Astrocyte of the hippocampus (primary cell): ENCODE measurements at regions not wholly inside any gene's neighbourhood (a gene's known extent, or its start where the extent isn't known, plus 50 kb on each side); places are given as distances from the start of the nearest gene placed in this dataset.
"Not testable (repeated sequence)": the region's sequence is repeated elsewhere in the genome, so short reads cannot be mapped to it uniquely, and the experiment has no call there.

Experiments used
- DNase-seq: peaks from one replicate; pipeline ENCODE4 v3.0.0; 2011; ENCODE audit warnings: low read depth, low spot score

GRCh38 chr2:91422102-91422501, 2730.6 kb downstream of the RPIA start:
- DNase-seq: not testable (repeated sequence)

GRCh38 chr2:91427148-91427547, 2735.7 kb downstream of the RPIA start:
- DNase-seq: not testable (repeated sequence)

DNA sequence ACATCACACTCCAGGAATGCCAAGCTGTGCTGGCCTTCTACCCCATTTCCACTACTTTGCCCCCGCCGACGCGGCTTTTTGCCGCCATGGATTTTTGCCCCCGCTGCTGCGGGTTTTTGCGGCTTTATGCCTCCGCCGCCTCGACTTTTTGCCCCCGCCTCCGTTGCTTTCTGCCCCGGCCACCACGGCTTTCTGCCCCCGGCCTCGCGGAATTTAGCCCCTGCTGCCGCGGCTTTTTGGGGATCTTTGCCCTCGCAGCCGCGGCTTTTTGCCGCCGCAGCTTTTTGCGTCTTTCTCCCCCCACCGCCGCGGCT, 2750.4 kb downstream of the RPIA start:
- DNase-seq: not testable (repeated sequence)

DNA sequence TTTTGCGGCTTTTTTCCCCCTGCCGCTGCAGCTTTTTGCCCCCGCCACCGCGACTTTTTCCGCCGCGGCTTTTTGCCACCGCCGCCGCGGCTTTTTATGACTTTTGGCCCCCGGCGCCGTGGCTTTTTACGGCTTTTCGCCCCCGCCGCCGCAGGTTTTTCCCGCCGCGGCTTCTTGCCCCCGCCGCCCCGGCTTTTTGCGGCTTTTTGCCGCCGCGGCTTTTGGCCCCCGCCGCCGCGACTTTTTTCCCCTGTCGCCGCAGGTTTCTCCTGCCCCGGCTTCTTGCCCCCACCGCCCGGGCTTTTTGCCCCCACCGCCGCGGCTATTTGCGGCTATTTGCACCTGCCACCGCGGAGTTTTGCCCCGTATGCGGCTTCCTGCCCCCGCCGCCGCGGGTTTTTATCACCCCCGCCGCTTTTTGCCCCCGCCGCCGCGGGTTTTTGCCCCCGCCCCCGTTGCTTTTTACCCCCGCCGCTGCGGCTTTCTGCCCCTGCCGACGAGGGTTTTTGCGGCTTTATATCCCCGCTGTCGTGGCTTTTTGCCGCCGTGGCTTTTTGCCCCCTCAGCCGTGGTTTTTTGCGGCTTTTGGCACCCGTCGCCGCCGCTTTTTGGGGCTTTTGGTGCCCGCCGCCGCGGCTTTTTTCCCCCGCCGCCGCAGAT, 2750.9 kb downstream of the RPIA start:
- DNase-seq: peak; percentile 7

GRCh38 chr2:91442906-91443729, 2751.6 kb downstream of the RPIA start:
- not testable (repeated sequence) for DNase-seq

GRCh38 chr2:91443730-91444115, 2752.2 kb downstream of the RPIA start:
- DNase-seq: not testable (repeated sequence)

- not testable (repeated sequence) for DNase-seq
Observed at GRCh38 chr2:91445705-91446104, 2754.2 kb downstream of the RPIA start.

DNA sequence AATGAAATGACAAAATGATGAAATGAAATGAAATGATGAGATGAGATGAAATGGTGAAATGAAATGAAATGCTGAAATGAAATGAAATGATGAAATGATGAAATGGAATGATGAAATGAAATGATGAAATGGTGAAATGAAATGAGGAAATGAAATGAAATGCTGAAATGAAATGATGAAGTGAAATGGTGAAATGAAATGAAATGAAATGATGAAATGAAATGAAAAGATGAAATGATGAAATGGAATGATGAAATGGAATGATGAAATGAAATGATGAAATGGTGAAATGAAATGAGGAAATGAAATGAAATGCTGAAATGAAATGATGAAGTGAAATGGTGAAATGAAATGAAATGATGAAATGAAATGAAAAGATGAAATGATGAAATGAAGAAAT, 2755.0 kb downstream of the RPIA start:
- not testable (repeated sequence) for DNase-seq

GRCh38 chr2:91446915-91447314, 2755.4 kb downstream of the RPIA start:
- DNase-seq: not testable (repeated sequence)

DNA sequence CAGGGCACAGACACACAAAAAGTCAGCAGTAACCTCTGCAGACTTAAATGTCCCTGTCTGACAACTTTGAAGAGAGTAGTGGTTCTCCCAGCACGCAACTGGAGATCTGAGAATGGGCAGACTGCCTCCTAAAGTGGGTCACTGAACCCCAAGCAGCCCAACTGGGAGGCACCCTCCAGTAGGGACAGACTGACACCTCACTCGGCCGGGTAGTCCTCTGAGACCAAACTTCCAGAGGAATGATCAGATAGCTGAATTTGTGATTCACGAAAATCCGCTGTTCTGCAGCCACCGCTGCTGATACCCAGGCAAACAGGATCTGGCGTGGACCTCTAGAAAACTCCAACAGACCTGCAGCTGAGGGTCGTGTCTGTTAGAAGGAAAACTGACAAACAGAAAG, 2756.0 kb downstream of the RPIA start:
- DNase-seq: not testable (repeated sequence)

DNA sequence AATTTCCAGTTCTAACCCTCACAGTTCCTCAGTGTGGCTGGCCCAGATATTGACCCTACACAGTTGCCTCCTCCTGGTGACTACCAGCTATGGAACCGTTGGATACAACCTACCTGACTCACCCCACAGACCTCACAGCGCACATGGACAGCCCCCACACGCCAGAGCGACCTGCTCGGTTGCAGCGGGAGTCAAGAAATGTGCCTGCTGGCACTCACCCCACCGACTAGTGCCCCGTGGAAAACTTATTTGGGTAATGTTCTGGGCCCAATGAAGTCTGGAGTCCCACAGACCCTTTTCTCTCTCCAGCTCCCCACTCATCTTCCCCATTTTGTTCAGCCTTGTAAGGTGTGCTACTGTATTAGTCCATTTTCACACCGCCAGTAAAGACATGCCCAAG, 2770.8 kb downstream of the RPIA start:
- not testable (repeated sequence) for DNase-seq

- DNase-seq: not testable (repeated sequence)
Observed at GRCh38 chr2:91463007-91463406, 2771.5 kb downstream of the RPIA start.

DNA sequence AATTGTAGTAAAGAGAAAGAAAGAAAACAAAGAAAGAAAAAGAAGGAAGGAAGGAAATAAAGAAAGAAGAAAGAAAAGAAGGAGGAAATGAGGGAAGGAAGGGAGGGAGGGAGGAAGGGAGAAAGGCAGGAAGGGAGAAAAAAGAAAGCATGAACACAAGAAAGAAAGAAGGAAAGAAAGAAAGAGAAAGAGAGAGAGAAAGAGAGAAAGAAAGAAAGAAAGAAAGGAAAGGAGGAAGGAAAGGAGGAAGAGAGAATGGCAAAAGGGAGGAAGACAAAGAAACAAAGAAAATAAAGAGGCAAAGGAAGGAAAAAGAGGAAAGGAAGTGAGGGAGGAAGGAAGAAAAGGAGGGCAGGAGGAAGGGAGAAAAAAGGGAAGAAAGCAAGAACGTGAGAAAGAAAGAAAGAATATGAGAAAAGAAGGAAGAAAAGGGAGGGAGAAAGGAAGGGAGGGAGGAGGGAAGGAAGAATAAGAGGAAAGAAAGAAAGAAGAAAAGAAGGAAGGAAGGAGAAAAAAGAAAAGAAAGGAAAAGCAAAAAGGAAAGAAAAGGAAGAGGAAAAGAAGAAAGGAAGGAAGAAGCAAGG, 2775.4 kb downstream of the RPIA start:
- not testable (repeated sequence) for DNase-seq

DNA sequence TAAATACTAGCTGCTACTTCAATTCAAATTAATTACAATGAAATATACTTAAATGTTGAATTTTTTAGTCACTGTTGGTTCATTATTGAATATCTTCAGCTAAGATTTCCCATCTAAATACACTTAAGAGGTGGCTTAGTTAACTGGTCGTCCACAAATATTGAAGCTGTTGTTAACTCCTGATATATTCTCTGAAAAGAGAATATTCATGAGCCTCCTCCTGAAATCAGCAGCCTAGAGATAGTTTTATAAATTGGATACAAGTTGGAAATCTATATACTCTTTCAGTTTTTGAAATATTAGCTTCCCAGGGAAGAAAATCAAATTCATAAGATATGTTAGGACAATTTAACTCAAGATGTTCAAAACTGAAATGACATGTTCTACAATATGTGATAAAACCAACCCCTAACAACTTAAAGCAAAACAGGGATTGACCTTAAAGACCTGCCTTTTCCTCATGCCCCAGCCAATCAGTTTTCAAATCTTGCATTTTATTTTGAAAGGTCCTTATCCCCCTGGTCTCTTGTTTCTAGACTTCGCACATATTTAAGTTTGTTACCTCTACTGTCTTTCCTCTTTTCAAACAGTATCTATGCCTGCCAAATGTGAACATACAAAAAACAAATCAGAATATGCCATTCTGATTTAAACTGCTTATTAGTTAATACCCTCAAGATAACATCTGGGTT, 2784.9 kb downstream of the RPIA start:
- not testable (repeated sequence) for DNase-seq

GRCh38 chr2:91476936-91477246, 2785.4 kb downstream of the RPIA start:
- not testable (repeated sequence) for DNase-seq

- not testable (repeated sequence) for DNase-seq
Observed at GRCh38 chr2:91477291-91477690, 2785.8 kb downstream of the RPIA start.

- DNase-seq: peak; percentile 76
Observed at GRCh38 chr2:91477731-91478672, 2786.5 kb downstream of the RPIA start.

GRCh38 chr2:91478851-91479718, 2787.6 kb downstream of the RPIA start:
- DNase-seq: peak; percentile 27

- not testable (repeated sequence) for DNase-seq
Observed at GRCh38 chr2:91485226-91485625, 2793.8 kb downstream of the RPIA start.
